Astrocyte (in vitro differentiated cells and primary cell): ENCODE measurements at regions not wholly inside any gene's neighbourhood (a gene's known extent, or its start where the extent isn't known, plus 50 kb on each side); places are given as distances from the start of the nearest gene placed in this dataset.

Experiments
- DNase-seq: peaks from one replicate; pipeline ENCODE4 v3.0.0-alpha.2; 2010; ENCODE audit warnings: low read depth
- FAIRE-seq: peaks from 2 replicates; lab custom pipeline; 2011; peaks lifted over from hg19 to GRCh38; lab: Jason Lieb, UNC
- H2AFZ ChIP-seq: 2 replicates; pipeline ENCODE4 v1.6.0; 2012; ENCODE audit warnings: low read depth, low read length, inconsistent platforms
- H3K27ac ChIP-seq: 2 replicates; pipeline ENCODE4 v1.5.1; 2011; ENCODE audit warnings: low read depth, low read length, inconsistent platforms
- H3K27me3 ChIP-seq: 2 replicates; pipeline ENCODE4 v1.6.0; 2011; ENCODE audit warnings: low read length, inconsistent platforms; ENCODE audit not compliant: insufficient read depth
- H3K36me3 ChIP-seq: 2 replicates; pipeline ENCODE4 v1.5.1; 2011; ENCODE audit warnings: low read length, inconsistent platforms; ENCODE audit not compliant: insufficient read depth
- H3K4me1 ChIP-seq: 2 replicates; pipeline ENCODE4 v1.5.1; 2011; ENCODE audit warnings: low read length, inconsistent platforms; ENCODE audit not compliant: insufficient read depth
- H3K4me2 ChIP-seq: 2 replicates; pipeline ENCODE4 v1.6.0; 2012; ENCODE audit warnings: low read length, inconsistent platforms
- H3K4me3 ChIP-seq: 2 replicates; pipeline ENCODE4 v1.5.1; 2011; ENCODE audit warnings: low read depth, mild to moderate bottlenecking, low read length, inconsistent platforms; ENCODE audit not compliant: insufficient read depth
- H3K79me2 ChIP-seq: 2 replicates; pipeline ENCODE4 v1.6.0; 2012; ENCODE audit warnings: mild to moderate bottlenecking, low read length, inconsistent platforms; ENCODE audit not compliant: insufficient read depth
- H3K9ac ChIP-seq: 2 replicates; pipeline ENCODE4 v1.6.0; 2012; ENCODE audit warnings: mild to moderate bottlenecking, low read length, inconsistent platforms
- H3K9me3 ChIP-seq: 2 replicates; pipeline ENCODE4 v1.5.1; 2012; ENCODE audit warnings: low read depth, mild to moderate bottlenecking, low read length, inconsistent platforms; ENCODE audit not compliant: insufficient read depth
- H4K20me1 ChIP-seq: 2 replicates; pipeline ENCODE4 v1.6.0; 2012; ENCODE audit warnings: low read length, inconsistent platforms; ENCODE audit not compliant: insufficient read depth
- H3K27ac Mint-ChIP-seq: one replicate; pipeline ENCODE4 v1.8.0; 2021; ENCODE audit warnings: mild to moderate bottlenecking, mixed read lengths; ENCODE audit not compliant: unreplicated experiment
- H3K27me3 Mint-ChIP-seq: one replicate; pipeline ENCODE4 v1.8.0; 2021; ENCODE audit warnings: low read depth, mixed read lengths; ENCODE audit not compliant: unreplicated experiment
- H3K36me3 Mint-ChIP-seq: one replicate; pipeline ENCODE4 v1.8.0; 2021; ENCODE audit warnings: low read depth, mixed read lengths; ENCODE audit not compliant: unreplicated experiment
- H3K4me1 Mint-ChIP-seq: one replicate; pipeline ENCODE4 v1.8.0; 2021; ENCODE audit warnings: low read depth, mixed read lengths; ENCODE audit not compliant: unreplicated experiment
- H3K4me3 Mint-ChIP-seq: one replicate; pipeline ENCODE4 v1.8.0; 2021; ENCODE audit warnings: mild to moderate bottlenecking, moderate library complexity, mixed read lengths; ENCODE audit not compliant: unreplicated experiment
- H3K9me3 Mint-ChIP-seq: one replicate; pipeline ENCODE4 v1.8.0; 2021; ENCODE audit warnings: mild to moderate bottlenecking, mixed read lengths; ENCODE audit not compliant: unreplicated experiment
- CTCF ChIP-seq: IDR thresholded peaks from 2 replicates; pipeline ENCODE4 v1.5.1; 2011; ENCODE audit warnings: low read depth, mild to moderate bottlenecking, inconsistent platforms, low read length, moderate library complexity; ENCODE audit not compliant: insufficient read depth
- EZH2 ChIP-seq: IDR thresholded peaks from 2 replicates; pipeline ENCODE4 v1.6.1; 2012; ENCODE audit warnings: mild to moderate bottlenecking, low read length, inconsistent platforms; ENCODE audit not compliant: insufficient read depth

- H3K27ac ChIP-seq = no peak overlapping the region
- no peak overlapping the region for H3K4me2 ChIP-seq
- H3K4me1 Mint-ChIP-seq = no peaks in the 10 kb centered on the region
- H3K27me3 ChIP-seq = no peaks in the 10 kb centered on the region
- H3K36me3 ChIP-seq = no peaks in the 10 kb centered on the region
- H2AFZ ChIP-seq = no peak overlapping the region
- no peaks in the 10 kb centered on the region for H3K4me1 ChIP-seq
- TF ChIP-seq CTCF (no peak), EZH2 (no peak)
- H3K36me3 Mint-ChIP-seq = no peaks in the 10 kb centered on the region
- H4K20me1 ChIP-seq = no peaks in the 10 kb centered on the region
- no peak for DNase-seq
- H3K27ac Mint-ChIP-seq = no peak overlapping the region
- no peaks in the 10 kb centered on the region for H3K9me3 ChIP-seq
- H3K4me3 Mint-ChIP-seq = no peak overlapping the region
- no peaks in the 10 kb centered on the region for H3K27me3 Mint-ChIP-seq
- FAIRE-seq = no peak
- H3K9ac ChIP-seq = no peak overlapping the region
- H3K79me2 ChIP-seq = no peaks in the 10 kb centered on the region
- H3K9me3 Mint-ChIP-seq = peaks cover 2% of the 10 kb centered on the region
- no peak overlapping the region for H3K4me3 ChIP-seq
Measured at GRCh38 chr14:66413901-66414300, 72.3 kb upstream of the CCDC196 start.

- Histone ChIP-seq H3K4me1 (no peaks in the 10 kb centered on the region), H3K4me3 (no peak overlapping the region), H4K20me1 (no peaks in the 10 kb centered on the region), H3K27ac (no peak overlapping the region), H3K4me2 (no peak overlapping the region), H3K27me3 (no peaks in the 10 kb centered on the region), H3K36me3 (no peaks in the 10 kb centered on the region), H3K9ac (no peak overlapping the region), H2AFZ (no peak overlapping the region), H3K9me3 (no peaks in the 10 kb centered on the region), H3K79me2 (no peaks in the 10 kb centered on the region)
- DNase-seq (no peak), FAIRE-seq (no peak)
- no peak overlapping the region for H3K27ac Mint-ChIP-seq
- H3K27me3 Mint-ChIP-seq = no peaks in the 10 kb centered on the region
- H3K36me3 Mint-ChIP-seq = no peaks in the 10 kb centered on the region
- no peak overlapping the region for H3K4me3 Mint-ChIP-seq
- H3K9me3 Mint-ChIP-seq = peaks cover 2% of the 10 kb centered on the region
- no peaks in the 10 kb centered on the region for H3K4me1 Mint-ChIP-seq
- TF ChIP-seq CTCF = no peak
- TF ChIP-seq EZH2 = no peak
Measured at GRCh38 chr14:66414511-66414910, 71.7 kb upstream of the CCDC196 start.

- no peaks in the 10 kb centered on the region for H3K27me3 ChIP-seq
- H3K36me3 ChIP-seq = no peaks in the 10 kb centered on the region
- no peaks in the 10 kb centered on the region for H3K9me3 Mint-ChIP-seq
- no peaks in the 10 kb centered on the region for H3K27me3 Mint-ChIP-seq
- FAIRE-seq (no peak), DNase-seq (no peak)
- no peak overlapping the region for H2AFZ ChIP-seq
- no peaks in the 10 kb centered on the region for H3K79me2 ChIP-seq
- no peak overlapping the region for H3K27ac Mint-ChIP-seq
- H3K4me3 ChIP-seq = no peak overlapping the region
- no peak overlapping the region for H3K9ac ChIP-seq
- H3K36me3 Mint-ChIP-seq = no peaks in the 10 kb centered on the region
- H3K9me3 ChIP-seq = no peaks in the 10 kb centered on the region
- no peak for TF ChIP-seq EZH2
- no peak for TF ChIP-seq CTCF
- no peaks in the 10 kb centered on the region for H3K4me1 Mint-ChIP-seq
- no peak overlapping the region for H3K4me2 ChIP-seq
- no peaks in the 10 kb centered on the region for H4K20me1 ChIP-seq
- no peak overlapping the region for H3K27ac ChIP-seq
- no peak overlapping the region for H3K4me3 Mint-ChIP-seq
- no peaks in the 10 kb centered on the region for H3K4me1 ChIP-seq
Measured at GRCh38 chr14:66420251-66421006, 65.7 kb upstream of the CCDC196 start.
